Loucy (cell line): ENCODE measurements at regions not wholly inside any gene's neighbourhood (a gene's known extent, or its start where the extent isn't known, plus 50 kb on each side); places are given as distances from the start of the nearest gene placed in this dataset.

Experiments
- H2AFZ ChIP-seq: fragments of 200-600 bp; sonication (generic); 2 replicates; pipeline ENCODE4 v1.6.0; 2016; ENCODE audit warnings: antibody characterized with exemption, mild to moderate bottlenecking, low read length, moderate library complexity
- H3F3A ChIP-seq: fragments of 200-600 bp; 2 replicates; pipeline ENCODE4 v1.6.0; 2016; ENCODE audit warnings: antibody characterized with exemption, low read depth, mild to moderate bottlenecking
- H3K27me3 ChIP-seq: fragments of 200-600 bp; sonication (generic); 2 replicates; pipeline ENCODE4 v1.6.1; 2014; ENCODE audit warnings: low read length, mild to moderate bottlenecking; ENCODE audit not compliant: insufficient read depth, poor library complexity, severe bottlenecking
- H3K36me3 ChIP-seq: fragments of 200-600 bp; sonication (generic); 2 replicates; pipeline ENCODE4 v1.6.1; 2016; ENCODE audit warnings: low read length; ENCODE audit not compliant: insufficient read depth
- H3K4me1 ChIP-seq: fragments of 200-600 bp; sonication (generic); 2 replicates; pipeline ENCODE4 v1.5.1; 2014; ENCODE audit warnings: low read length, mild to moderate bottlenecking; ENCODE audit not compliant: insufficient read depth, poor library complexity, severe bottlenecking
- H3K4me2 ChIP-seq: fragments of 200-600 bp; sonication (generic); 2 replicates; pipeline ENCODE4 v1.6.0; 2014; ENCODE audit warnings: antibody characterized with exemption, low read length, low read depth, mild to moderate bottlenecking; ENCODE audit not compliant: poor library complexity, severe bottlenecking
- H3K4me3 ChIP-seq: fragments of 200-600 bp; sonication (generic); 2 replicates; pipeline ENCODE4 v1.5.1; 2014; ENCODE audit warnings: low read length, mild to moderate bottlenecking, mixed read lengths; ENCODE audit not compliant: poor library complexity, severe bottlenecking
- H3K79me2 ChIP-seq: fragments of 200-600 bp; sonication (generic); 2 replicates; pipeline ENCODE4 v1.6.1; 2014; ENCODE audit warnings: low read length; ENCODE audit not compliant: insufficient read depth
- H3K9ac ChIP-seq: fragments of 200-600 bp; sonication (generic); 2 replicates; pipeline ENCODE4 v1.6.0; 2014; ENCODE audit warnings: mild to moderate bottlenecking, low read depth, low read length, moderate library complexity; ENCODE audit not compliant: poor library complexity, severe bottlenecking
- H3K9me2 ChIP-seq: fragments of 200-600 bp; sonication (generic); replicated peaks from 2 replicates; pipeline ENCODE4 v1.6.1; 2016; ENCODE audit warnings: low read depth, low read length, mixed read lengths
- H3K9me3 ChIP-seq: fragments of 200-600 bp; sonication (generic); 2 replicates; pipeline ENCODE4 v1.6.1; 2014; ENCODE audit warnings: mild to moderate bottlenecking, antibody characterized with exemption, low read length, low read depth; ENCODE audit not compliant: insufficient read depth
- H4K20me1 ChIP-seq: fragments of 200-600 bp; sonication (generic); 2 replicates; pipeline ENCODE4 v1.6.0; 2014; ENCODE audit warnings: antibody characterized with exemption, low read length, mild to moderate bottlenecking; ENCODE audit not compliant: insufficient read depth, poor library complexity, severe bottlenecking
- EZH2phosphoT487 ChIP-seq: fragments of 200-600 bp; IDR thresholded peaks from 2 replicates; pipeline ENCODE4 v1.6.1; 2018; ENCODE audit warnings: antibody characterized with exemption, mild to moderate bottlenecking, moderate library complexity, borderline replicate concordance
- TF ChIP-seq, protein P1 (sequence below): fragments of 200-600 bp; sonication (generic); conservative IDR thresholded peaks from 2 replicates; pipeline ENCODE4 v1.5.1; 2014; ENCODE audit warnings: mild to moderate bottlenecking, antibody characterized with exemption, low read length

DNA sequence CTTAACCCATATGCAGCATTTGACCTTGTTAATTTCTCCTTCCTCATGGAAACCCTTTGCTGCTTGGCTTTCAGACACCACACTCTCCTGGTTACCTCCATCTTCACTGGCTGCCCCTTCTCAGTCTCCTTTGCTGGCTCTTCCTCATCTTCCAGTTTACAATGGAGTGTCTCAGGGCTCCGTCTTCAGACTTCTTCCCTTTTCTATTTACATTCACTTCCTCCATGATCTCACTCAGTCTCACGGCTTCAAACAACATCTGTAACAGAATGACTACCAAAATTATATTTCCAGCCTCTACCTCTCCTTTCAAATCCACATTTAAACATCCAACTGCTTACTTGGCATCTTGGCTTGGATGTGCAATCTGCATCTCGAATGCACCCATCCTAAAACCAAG, 140.4 kb downstream of the DKK1 start:
- Histone ChIP-seq H3K4me3 (no peak overlapping the region), H3K9me2 (no peaks in the 10 kb centered on the region), H3F3A (no peaks in the 10 kb centered on the region), H3K4me2 (no peak overlapping the region), H3K36me3 (no peaks in the 10 kb centered on the region), H3K9me3 (no peaks in the 10 kb centered on the region), H4K20me1 (no peaks in the 10 kb centered on the region), H2AFZ (no peak overlapping the region), H3K79me2 (no peaks in the 10 kb centered on the region), H3K9ac (no peak overlapping the region), H3K4me1 (no peaks in the 10 kb centered on the region), H3K27me3 (no peaks in the 10 kb centered on the region)
- TF ChIP-seq, protein P1, sequence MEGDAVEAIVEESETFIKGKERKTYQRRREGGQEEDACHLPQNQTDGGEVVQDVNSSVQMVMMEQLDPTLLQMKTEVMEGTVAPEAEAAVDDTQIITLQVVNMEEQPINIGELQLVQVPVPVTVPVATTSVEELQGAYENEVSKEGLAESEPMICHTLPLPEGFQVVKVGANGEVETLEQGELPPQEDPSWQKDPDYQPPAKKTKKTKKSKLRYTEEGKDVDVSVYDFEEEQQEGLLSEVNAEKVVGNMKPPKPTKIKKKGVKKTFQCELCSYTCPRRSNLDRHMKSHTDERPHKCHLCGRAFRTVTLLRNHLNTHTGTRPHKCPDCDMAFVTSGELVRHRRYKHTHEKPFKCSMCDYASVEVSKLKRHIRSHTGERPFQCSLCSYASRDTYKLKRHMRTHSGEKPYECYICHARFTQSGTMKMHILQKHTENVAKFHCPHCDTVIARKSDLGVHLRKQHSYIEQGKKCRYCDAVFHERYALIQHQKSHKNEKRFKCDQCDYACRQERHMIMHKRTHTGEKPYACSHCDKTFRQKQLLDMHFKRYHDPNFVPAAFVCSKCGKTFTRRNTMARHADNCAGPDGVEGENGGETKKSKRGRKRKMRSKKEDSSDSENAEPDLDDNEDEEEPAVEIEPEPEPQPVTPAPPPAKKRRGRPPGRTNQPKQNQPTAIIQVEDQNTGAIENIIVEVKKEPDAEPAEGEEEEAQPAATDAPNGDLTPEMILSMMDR = no peak
- TF ChIP-seq EZH2phosphoT487 = no peak

DNA sequence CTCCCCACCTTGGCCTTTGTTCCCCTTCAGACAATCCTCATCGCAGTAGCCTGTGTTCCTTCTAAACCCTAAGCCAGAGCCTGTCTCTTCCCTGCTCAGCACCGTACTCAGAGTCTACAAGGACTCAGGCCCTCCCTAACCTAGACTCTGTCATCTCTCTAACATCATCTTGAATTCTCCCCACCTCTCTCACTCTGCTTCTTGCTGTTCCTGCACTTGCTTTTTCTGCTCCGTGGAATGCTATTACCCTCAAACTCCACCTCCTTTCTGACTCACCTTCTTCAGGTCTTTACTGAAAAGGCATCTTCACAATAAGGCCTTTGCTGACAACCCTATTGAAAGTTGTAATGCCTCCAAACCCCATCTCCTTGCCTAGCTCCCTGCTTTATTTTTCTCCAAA, 141.0 kb downstream of the DKK1 start:
- Histone ChIP-seq H3K4me2 (no peak overlapping the region), H3K79me2 (no peaks in the 10 kb centered on the region), H3K36me3 (no peaks in the 10 kb centered on the region), H3K27me3 (no peaks in the 10 kb centered on the region), H3K4me3 (no peak overlapping the region), H3K4me1 (no peaks in the 10 kb centered on the region), H3K9ac (no peak overlapping the region), H3K9me3 (no peaks in the 10 kb centered on the region), H2AFZ (no peak overlapping the region), H4K20me1 (no peaks in the 10 kb centered on the region), H3F3A (no peaks in the 10 kb centered on the region), H3K9me2 (no peaks in the 10 kb centered on the region)
- TF ChIP-seq, protein P1 = no peak
- no peak for TF ChIP-seq EZH2phosphoT487

DNA sequence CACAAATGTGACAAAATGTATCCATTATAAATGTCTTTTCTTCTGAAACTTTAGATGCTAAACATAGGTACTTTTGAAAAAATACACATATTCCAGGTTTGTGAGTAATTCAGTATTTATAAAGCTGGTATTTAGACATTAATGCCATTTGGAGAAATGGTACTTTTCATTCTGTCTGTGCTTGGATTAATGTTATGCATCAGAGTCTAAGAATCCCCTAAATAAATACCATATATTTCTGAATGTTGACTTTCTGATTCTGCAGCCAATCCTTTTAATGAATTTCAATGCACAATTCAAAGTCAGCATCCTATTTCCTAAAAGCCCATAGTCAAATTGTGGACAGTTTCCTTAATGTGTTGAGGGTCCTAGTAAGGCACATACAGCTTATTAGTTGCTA, 145.0 kb downstream of the DKK1 start:
- H3K9ac ChIP-seq = no peak overlapping the region
- TF ChIP-seq, protein P1 = no peak
- no peak for TF ChIP-seq EZH2phosphoT487
- H4K20me1 ChIP-seq = no peaks in the 10 kb centered on the region
- H3K4me3 ChIP-seq = no peak overlapping the region
- H3K9me2 ChIP-seq = no peaks in the 10 kb centered on the region
- H3K36me3 ChIP-seq = no peaks in the 10 kb centered on the region
- H3K9me3 ChIP-seq = no peaks in the 10 kb centered on the region
- H3K27me3 ChIP-seq = no peaks in the 10 kb centered on the region
- no peaks in the 10 kb centered on the region for H3K4me1 ChIP-seq
- no peak overlapping the region for H3K4me2 ChIP-seq
- H3K79me2 ChIP-seq = no peaks in the 10 kb centered on the region
- H3F3A ChIP-seq = no peaks in the 10 kb centered on the region
- no peak overlapping the region for H2AFZ ChIP-seq
